Left lung (tissue), 4 donors: ENCODE measurements at regions not wholly inside any gene's neighbourhood (a gene's known extent, or its start where the extent isn't known, plus 50 kb on each side); places are given as distances from the start of the nearest gene placed in this dataset.

ENCODE experiments used
- ATAC-seq: fragments of 200-7000 bp; cut with Tn5 transposase; one replicate; pipeline ENCODE4 v1.9.1; 2020; ENCODE audit warnings: moderate library complexity
- DNase-seq, 4 donors: peaks; one replicate each; pipeline ENCODE4 v3.0.0-alpha.2; 2013 to 2020
- H3K27ac ChIP-seq, 2 donors: fragments of 200-600 bp; sonication (generic) in 1 of 2; one replicate each; pipeline versions ENCODE4 v1.5.0 to v1.8.0; 2020 to 2021
- H3K27me3 ChIP-seq, 2 donors: fragments of 200-600 bp; sonication (generic) in 1 of 2; one replicate each; pipeline versions ENCODE4 v1.5.0 to v1.8.0; 2020 to 2021
- H3K36me3 ChIP-seq, 2 donors: fragments of 200-600 bp; sonication (generic) in 1 of 2; one replicate each; pipeline versions ENCODE4 v1.5.0 to v1.8.0; 2020 to 2021
- H3K4me1 ChIP-seq, 2 donors: fragments of 200-600 bp; one replicate each; pipeline ENCODE4 v1.8.0; 2021
- H3K4me3 ChIP-seq, 2 donors: fragments of 200-600 bp; sonication (generic) in 1 of 2; one replicate each; pipeline versions ENCODE4 v1.5.0 to v1.8.0; 2020 to 2021; ENCODE audit warnings: mild to moderate bottlenecking in 1 of 2
- H3K9me3 ChIP-seq, 2 donors: fragments of 200-600 bp; sonication (generic) in 1 of 2; one replicate each; pipeline versions ENCODE4 v1.5.0 to v1.8.0; 2020 to 2021
- intact Hi-C, 2 donors: fragments of 100-400 bp; cut with DNase I; formaldehyde crosslinking; loops; one replicate each; pipeline versions ENCODE4 v1.11.2 to v1.14.2; 2022
- TF ChIP-seq, protein P1 (sequence below), 2 donors: fragments of 200-600 bp; sonication (generic) in 1 of 2; IDR thresholded peaks; one replicate each; pipeline versions ENCODE4 v1.5.0 to v1.8.0; 2021; ENCODE audit warnings: antibody characterized with exemption in 2 of 2
- donor health status: DM: no; HTN: yes; CAD: no.
- donor health status: DM: no; HTN: no; CAD: no.

DNA sequence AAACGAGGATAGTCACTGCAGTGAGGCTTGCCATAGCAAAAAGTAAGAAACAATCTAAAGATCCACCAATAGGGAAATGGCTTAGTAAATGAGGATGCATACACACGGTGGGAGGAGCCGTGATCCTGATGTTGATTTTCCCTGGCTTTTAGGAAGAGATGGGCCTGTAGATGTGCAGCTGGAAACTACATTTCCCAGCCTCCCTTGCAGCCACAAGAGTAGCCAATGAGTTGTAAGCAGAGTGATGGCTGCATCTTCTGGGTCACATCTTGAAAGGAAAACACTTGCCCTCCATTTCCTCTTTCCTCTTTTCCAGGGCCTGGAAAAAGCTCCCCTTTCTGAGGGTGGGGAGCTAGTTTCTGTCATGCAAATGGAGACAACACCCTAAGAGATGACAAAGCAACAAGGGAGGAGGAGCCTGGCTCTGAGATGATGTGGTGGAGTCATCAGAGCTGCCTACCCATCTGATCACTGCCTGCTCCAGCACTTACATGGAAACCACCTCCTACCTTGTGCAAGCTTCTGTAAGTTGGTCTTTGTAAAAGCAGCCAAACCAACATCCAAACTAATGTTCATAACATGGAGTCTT lies 139.1 kb downstream of the TLE3 start:
- ATAC-seq (no peak), DNase-seq (no peak)
- intact Hi-C loops, result no loop called here
- Histone ChIP-seq H3K36me3 (no peaks in the 10 kb centered on the region), H3K27ac (no peak overlapping the region), H3K9me3 (no peaks in the 10 kb centered on the region), H3K4me3 (no peak overlapping the region), H3K27me3 (no peaks in the 10 kb centered on the region), H3K4me1 (no peaks in the 10 kb centered on the region)
- TF ChIP-seq, protein P1, sequence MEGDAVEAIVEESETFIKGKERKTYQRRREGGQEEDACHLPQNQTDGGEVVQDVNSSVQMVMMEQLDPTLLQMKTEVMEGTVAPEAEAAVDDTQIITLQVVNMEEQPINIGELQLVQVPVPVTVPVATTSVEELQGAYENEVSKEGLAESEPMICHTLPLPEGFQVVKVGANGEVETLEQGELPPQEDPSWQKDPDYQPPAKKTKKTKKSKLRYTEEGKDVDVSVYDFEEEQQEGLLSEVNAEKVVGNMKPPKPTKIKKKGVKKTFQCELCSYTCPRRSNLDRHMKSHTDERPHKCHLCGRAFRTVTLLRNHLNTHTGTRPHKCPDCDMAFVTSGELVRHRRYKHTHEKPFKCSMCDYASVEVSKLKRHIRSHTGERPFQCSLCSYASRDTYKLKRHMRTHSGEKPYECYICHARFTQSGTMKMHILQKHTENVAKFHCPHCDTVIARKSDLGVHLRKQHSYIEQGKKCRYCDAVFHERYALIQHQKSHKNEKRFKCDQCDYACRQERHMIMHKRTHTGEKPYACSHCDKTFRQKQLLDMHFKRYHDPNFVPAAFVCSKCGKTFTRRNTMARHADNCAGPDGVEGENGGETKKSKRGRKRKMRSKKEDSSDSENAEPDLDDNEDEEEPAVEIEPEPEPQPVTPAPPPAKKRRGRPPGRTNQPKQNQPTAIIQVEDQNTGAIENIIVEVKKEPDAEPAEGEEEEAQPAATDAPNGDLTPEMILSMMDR (IDR thresholded peaks at IDR 0.05), result no peak

DNA sequence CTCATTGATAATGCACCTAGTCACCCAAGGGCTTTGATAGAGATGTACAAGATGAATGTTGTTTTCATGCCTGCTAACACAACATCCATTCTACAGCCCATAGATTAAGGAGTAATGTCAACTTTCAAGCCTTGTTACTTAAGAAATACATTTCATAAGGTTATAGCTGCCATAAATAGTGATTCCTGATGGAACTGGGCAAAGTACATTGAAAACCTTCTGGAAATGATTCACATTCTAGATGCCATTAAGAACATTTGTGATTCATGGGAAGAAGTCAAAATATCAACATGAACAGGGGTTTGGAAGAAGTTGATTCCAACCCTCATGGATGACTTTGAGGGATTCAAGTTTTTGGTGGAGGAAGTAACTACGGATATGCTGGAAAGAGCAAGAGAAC lies 135.2 kb downstream of the TLE3 start:
- Histone ChIP-seq H3K36me3 (no peaks in the 10 kb centered on the region), H3K9me3 (no peaks in the 10 kb centered on the region), H3K4me3 (no peak overlapping the region), H3K27me3 (no peaks in the 10 kb centered on the region), H3K4me1 (no peaks in the 10 kb centered on the region), H3K27ac (no peak overlapping the region)
- ATAC-seq, result no peak
- TF ChIP-seq, protein P1 (IDR thresholded peaks at IDR 0.05), result no peak
- intact Hi-C loops, result no loop called here
- DNase-seq, result no peak

DNA sequence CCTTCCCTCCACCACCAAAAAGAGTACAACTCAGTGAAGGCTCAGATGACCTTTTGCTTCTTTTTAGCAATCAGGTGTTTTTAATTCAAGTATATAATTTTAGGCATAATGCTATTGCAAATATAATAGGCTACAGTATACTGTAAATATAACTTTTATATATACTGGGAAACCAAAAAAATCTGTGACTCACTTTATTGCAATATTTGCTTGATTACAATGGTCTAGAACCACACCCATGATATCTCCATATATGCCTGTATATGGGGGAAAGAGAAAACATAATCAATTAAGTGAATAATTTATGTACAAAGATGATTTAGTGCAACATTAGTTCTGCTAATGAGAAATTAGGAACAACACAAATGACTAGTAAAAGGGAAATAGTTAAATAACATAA lies 134.3 kb downstream of the TLE3 start:
- Histone ChIP-seq H3K4me3 (no peak overlapping the region), H3K36me3 (no peaks in the 10 kb centered on the region), H3K4me1 (no peaks in the 10 kb centered on the region), H3K27ac (no peak overlapping the region), H3K9me3 (no peaks in the 10 kb centered on the region), H3K27me3 (no peaks in the 10 kb centered on the region)
- DNase-seq (no peak), ATAC-seq (no peak)
- intact Hi-C loops, result no loop called here
- TF ChIP-seq, protein P1 (IDR thresholded peaks at IDR 0.05), result no peak

DNA sequence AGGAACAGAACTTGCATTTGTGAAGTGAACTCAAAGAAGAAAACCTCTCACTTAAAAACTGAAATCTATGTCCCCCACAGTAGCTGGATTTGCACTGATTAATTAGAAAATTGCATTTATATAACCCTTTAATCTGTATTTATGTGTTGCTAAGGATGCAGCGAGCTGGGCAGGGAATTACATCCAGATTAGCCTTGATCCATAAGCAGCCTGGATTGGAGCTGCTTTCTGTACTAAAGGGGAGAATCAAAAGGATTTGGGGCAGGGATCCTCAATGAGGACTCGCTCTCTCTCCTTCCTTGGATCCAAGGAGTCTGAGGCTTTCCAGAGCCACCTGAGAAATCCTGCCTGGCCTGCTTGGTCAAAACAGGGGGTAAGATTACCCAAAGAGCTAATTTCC lies 125.9 kb downstream of the TLE3 start:
- no peaks in the 10 kb centered on the region for H3K36me3 ChIP-seq
- H3K4me3 ChIP-seq, result no peak overlapping the region
- intact Hi-C loops, result no loop called here
- peaks cover 0 to 14% of the 10 kb centered on the region in 2 donors for H3K27me3 ChIP-seq
- TF ChIP-seq, protein P1 (IDR thresholded peaks at IDR 0.05), result no peak
- ATAC-seq (no peak), DNase-seq (no peak)
- H3K4me1 ChIP-seq, result no peaks in the 10 kb centered on the region
- H3K27ac ChIP-seq, result no peak overlapping the region
- no peaks in the 10 kb centered on the region for H3K9me3 ChIP-seq

GRCh38 chr15:69972436-69972835 lies 125.3 kb downstream of the TLE3 start:
- intact Hi-C loops, result no loop called here
- ATAC-seq (no peak), DNase-seq (no peak)
- H3K4me1 ChIP-seq, result no peaks in the 10 kb centered on the region
- no peaks in the 10 kb centered on the region for H3K36me3 ChIP-seq
- TF ChIP-seq, protein P1 (IDR thresholded peaks at IDR 0.05), result no peak
- peaks cover 0 to 14% of the 10 kb centered on the region in 2 donors for H3K27me3 ChIP-seq
- no peak overlapping the region for H3K4me3 ChIP-seq
- H3K27ac ChIP-seq, result no peak overlapping the region
- H3K9me3 ChIP-seq, result no peaks in the 10 kb centered on the region
